ENCODE measurements at regions not wholly inside any gene's neighbourhood (a gene's known extent, or its start where the extent isn't known, plus 50 kb on each side); places are given as distances from the start of the nearest gene placed in this dataset.

- DNase-seq (ENCODE audit: low read depth in 2 of 2), result no peak
Observed at GRCh38 chr16:79756571-79756970, 156.0 kb upstream of the MAF start.

DNA sequence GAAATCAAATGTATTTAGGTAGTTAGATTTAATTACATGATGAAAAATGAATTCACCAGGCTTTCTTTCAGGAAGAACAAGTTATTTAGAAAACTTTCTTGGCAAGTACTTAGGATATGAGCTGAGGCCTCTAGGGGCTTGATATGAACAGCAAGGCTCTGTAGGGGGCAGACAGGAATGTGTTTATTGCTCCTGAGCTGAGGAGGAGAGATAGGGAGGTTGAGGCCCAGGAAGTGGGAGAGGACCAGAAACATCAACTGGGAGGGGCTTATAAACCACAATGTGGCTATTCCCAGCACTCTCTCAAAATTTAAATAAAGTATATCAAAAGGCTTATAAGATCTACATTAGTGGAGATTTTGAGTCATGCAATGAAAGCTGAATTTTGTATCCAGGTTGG lies 154.0 kb upstream of the MAF start:
- no peak for DNase-seq (ENCODE audit: low read depth in 2 of 2)

- DNase-seq (ENCODE audit: low read depth in 2 of 2), result no peak
Observed at GRCh38 chr16:79754081-79754480, 153.5 kb upstream of the MAF start.

- DNase-seq (ENCODE audit: low read depth in 2 of 2), result no peak
Observed at GRCh38 chr16:79753286-79753685, 152.7 kb upstream of the MAF start.

DNA sequence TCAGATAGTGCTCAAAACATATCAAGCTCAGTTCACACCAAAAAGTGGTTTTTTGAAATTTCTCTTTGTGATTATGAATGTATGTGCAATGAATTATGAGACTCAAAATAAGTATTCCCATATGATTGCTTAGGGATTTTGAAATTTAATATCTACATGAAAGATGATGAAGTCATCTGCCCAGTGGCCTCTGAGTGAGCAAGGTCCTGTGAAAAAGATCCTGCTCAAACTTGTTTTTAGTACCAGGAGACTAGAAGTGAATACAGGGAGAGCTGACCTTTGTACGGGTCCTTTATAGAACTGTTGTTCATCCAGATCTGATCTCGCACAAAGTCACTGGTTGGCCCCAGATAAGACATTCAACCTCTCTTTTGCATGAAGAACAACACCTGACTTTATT lies 151.9 kb upstream of the MAF start:
- DNase-seq (ENCODE audit: low read depth in 2 of 2), result no peak

- DNase-seq (ENCODE audit: low read depth in 2 of 2), result no peak
Observed at GRCh38 chr16:79751471-79752184, 151.1 kb upstream of the MAF start.

DNA sequence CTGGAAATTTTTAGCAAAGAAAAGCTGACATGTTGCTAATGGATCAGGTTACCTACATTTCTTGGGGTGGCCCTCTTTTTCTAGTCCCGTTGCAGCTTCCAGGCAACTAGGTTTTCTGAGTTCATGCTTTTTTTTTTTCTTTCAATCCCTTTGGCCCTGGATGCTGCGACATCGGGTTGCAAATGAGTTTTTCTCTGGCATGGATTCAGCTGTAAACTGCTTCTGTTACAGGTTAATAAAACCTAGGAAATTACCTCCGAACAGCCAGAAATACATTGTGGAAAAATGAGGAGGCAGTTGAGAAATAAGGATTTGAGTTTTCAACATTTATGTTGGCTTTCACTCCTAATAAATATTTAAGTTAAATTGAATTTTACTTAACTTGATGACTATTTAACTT lies 149.8 kb upstream of the MAF start:
- no peak for DNase-seq (ENCODE audit: low read depth in 2 of 2)

DNA sequence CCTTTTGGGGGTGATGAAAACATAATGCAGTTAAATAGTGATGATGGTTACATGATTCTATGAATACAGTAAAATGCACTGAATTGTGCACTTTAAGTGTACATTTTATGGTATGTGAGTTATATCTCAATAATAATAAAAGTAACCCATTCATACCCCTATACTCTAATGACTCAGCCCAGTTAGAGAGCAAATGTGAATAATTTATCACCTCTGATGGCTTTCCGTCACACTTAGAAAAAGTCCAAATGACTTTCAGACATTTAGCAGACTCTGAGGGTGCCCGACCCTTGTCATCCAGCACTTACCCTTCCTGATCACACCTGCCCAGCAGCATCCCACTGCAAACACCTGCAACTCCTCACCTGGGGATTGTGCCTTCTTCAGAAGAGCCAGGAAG lies 148.1 kb upstream of the MAF start:
- no peak for DNase-seq (ENCODE audit: low read depth in 2 of 2)

- DNase-seq (ENCODE audit: low read depth in 2 of 2), result no peak
Observed at GRCh38 chr16:79747688-79748087, 147.2 kb upstream of the MAF start.

- no peak for DNase-seq (ENCODE audit: low read depth in 2 of 2)
Observed at GRCh38 chr16:79740252-79740651, 139.7 kb upstream of the MAF start.

DNA sequence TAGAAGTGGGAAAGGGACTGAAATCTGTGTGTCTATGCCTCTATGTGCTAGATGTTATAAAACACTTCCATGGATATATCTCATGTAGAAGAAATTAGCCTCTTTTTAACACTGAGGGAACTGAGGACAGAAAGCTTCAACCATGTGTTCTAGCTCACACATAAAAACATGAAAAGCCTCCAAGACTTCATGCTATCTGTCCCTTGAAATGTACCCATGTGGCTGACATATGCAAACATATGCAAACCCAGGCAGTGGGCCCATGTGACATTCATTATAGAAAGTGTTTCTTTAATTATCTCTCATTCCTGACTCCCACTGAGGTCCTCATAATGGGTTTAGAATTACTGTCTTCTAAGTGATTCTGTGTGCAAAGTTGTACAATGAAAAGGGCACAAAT lies 134.7 kb upstream of the MAF start:
- DNase-seq (ENCODE audit: low read depth in 2 of 2), result no peak

- no peak for DNase-seq (ENCODE audit: low read depth in 2 of 2)
Observed at GRCh38 chr16:79734721-79735120, 134.2 kb upstream of the MAF start.

GRCh38 chr16:79728923-79729240 lies 128.3 kb upstream of the MAF start:
- DNase-seq (ENCODE audit: low read depth in 2 of 2), result no peak

GRCh38 chr16:79728048-79728922 lies 127.7 kb upstream of the MAF start:
- no peak for DNase-seq (ENCODE audit: low read depth in 2 of 2)

DNA sequence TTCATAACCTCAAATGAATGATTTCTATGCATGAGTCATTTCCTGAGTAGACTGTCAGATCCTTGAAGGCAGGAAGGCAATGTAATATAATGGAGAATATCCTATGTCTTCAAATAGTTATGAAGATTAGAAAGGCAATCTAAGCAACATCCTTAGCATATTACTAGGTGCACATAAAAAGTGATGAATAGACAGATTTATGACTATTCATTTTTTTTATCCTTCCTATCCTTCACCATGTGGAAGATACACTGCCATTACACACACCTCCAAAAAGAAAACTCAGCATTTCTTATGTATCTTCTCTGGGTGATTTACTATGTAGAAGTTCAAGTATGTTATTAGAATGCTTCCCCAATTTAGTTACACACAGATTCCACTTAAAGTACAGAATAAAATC lies 126.4 kb upstream of the MAF start:
- DNase-seq (ENCODE audit: low read depth in 2 of 2), result no peak

GRCh38 chr16:79725051-79725450 lies 124.5 kb upstream of the MAF start:
- DNase-seq (ENCODE audit: low read depth in 2 of 2), result no peak

- no peak for DNase-seq (ENCODE audit: low read depth in 2 of 2)
Observed at GRCh38 chr16:79723583-79724168, 123.1 kb upstream of the MAF start.

- no peak for DNase-seq (ENCODE audit: low read depth in 2 of 2)
Observed at GRCh38 chr16:79721270-79721669, 120.7 kb upstream of the MAF start.

- no peak for DNase-seq (ENCODE audit: low read depth in 2 of 2)
Observed at GRCh38 chr16:79717333-79718137, 117.0 kb upstream of the MAF start.

GRCh38 chr16:79716645-79717332 lies 116.3 kb upstream of the MAF start:
- no peak for DNase-seq (ENCODE audit: low read depth in 2 of 2)

DNA sequence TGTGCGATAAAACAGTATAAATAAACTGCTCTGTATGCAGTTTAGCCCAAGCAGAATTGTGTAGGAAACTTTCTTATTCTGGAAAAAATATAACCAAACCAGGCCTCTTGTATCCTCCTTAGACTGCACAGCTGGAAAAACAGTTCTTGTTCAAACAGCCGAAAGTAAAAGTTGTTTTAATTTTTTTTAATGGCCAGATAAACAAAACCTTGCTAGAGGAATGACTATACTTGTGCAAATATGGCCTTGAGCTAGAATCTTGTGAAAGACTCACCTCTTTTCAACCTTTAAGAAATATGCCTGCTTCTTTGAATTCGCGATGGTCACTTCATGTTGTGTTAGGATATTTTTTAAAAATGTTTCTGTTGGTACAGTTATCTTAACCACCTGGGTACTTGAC lies 114.5 kb upstream of the MAF start:
- DNase-seq (ENCODE audit: low read depth in 2 of 2), result no peak

DNA sequence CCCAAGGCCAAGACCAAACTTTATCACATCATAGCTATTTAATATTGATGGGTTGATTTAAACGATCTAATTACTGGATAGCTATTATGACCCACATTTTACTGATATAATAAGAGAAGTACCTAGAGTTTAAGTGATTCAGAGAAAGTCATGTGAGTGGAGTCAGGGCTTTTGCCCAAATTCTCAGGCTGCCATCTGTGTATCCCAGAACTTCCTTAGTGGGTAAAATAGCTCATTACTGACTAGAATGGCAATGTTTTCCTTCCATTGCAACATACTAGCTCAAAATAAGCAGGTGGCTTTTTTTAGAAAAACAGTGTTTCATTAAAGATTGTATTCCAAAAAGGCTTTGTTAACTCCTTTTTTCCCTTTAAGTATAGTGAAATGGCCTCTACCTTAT lies 113.9 kb upstream of the MAF start:
- no peak for DNase-seq (ENCODE audit: low read depth in 2 of 2)
